GM21515 (cell line): ENCODE measurements at regions not wholly inside any gene's neighbourhood (a gene's known extent, or its start where the extent isn't known, plus 50 kb on each side); places are given as distances from the start of the nearest gene placed in this dataset.

ENCODE experiments used
- ATAC-seq: cut with Tn5 transposase; IDR thresholded peaks from one replicate; pipeline ENCODE4 v1.9.1; 2021; ENCODE audit not compliant: unreplicated experiment

DNA sequence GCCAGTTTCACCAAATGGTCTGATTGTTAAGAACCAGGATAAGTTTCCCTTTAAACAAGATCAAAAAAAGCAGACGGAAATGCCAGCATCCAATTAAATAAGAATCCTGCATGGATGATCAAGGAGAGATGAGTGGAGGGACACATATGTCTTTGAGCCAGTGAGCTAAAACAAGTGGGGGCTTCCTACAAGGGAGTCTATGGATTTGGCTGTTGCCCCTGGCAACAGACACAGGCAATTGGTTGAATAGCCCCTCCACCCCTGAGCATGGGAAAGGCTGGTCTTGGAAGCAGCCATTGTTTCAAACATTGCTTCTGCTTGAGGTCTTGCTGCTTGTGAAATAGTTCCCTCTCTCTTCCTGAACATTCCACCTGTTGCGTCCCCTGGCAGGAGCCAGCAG, 374.7 kb upstream of the ERCC4 start:
- ATAC-seq = no peak

DNA sequence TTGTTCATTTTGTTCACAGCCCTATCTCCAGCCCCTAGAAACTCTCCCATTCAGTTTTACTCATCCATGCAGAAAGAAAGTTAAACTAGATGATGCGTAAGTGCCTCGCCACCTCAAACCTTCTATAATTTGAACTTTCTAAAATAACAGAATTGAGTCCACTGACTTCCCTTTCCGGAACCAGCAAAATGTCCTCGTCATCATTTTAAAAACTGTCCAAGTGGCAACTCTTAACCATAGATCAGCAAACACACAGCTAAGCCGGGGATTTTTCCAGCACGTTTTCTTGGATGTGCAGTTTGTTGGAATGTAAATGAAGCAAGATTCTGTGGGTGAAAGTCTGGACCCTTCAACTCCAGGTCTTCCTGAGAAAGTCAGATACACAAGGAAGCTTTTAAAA, 369.7 kb upstream of the ERCC4 start:
- ATAC-seq = no peak

DNA sequence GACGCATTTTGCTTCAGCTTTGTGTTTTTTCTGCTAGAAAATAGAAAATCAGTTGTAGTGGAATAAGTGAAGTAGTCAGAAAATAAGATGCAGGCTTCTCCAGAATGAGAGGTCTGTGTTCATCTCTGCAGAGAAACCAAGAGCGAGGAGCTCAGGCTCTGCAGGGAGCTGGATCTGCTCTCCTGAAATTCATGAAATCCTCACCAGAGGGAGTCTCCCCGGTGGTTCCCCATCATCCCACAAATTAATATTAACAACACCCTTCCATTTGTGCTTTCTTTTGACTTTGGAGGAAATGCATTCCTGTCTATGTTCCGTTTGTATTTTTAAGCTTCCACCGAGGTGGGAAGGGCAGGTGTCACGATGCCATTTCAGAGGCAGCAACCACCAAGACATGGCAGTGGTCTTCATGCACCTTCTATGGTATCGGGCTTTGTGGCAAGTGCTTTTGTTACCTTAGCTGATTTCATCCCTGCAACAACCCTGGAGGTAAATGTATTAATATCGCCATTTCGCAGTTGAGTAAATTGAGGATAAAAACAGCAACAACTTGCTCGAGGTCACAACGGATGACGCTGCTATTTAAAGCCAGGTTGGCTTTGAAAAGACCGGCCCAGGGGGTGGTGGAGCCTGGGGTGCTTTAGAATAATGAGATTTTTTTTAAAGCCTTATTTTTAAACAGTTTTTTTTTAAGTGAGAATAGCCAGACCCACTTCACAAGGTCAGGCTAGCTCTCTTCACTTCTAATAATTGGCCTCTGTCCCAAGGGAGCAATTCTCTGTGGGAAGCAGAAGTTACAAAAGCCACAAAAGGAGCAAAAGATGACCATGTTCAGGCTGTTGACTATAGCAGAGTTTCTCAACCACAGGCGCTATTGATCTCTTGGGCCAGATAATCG, 367.6 kb upstream of the ERCC4 start:
- no peak for ATAC-seq

DNA sequence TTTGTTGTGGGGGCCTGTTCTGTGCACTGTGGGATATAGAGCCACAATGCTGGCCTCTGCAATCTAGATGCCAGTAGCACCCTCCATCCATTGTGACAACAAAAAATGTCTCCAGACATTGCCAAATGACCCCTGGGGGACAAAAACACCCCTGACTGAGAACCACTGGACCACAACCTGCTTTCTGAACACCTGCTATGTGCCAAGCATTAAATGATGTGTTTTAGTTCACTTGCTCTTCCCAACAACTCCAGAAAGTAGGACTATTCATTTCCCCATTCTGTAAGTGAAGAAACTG, 367.0 kb upstream of the ERCC4 start:
- no peak for ATAC-seq

DNA sequence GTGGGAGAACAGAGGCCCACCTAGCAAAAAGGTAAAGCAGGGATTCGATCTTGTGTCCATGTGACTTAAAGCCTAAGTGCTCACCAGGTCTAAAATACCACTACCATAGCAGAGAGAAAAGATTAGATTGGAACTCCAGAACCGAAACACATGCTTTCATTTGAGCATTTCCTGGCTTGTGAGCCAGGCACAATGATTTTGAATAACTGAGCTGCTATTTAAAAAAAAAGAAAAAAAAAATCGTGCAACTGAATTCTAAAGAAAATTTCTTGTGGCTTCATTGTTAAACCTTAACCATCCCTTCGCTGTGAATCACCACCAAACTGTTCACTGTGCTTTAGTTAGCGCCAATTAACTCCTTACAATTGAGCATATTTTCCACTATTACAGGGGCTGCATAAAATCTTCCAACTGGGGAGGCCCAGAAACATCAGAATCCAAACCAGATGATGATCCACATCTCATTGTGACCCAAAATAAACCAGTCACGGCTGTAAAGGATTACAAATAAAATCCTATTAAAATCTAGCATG, 366.4 kb upstream of the ERCC4 start:
- ATAC-seq = no peak

DNA sequence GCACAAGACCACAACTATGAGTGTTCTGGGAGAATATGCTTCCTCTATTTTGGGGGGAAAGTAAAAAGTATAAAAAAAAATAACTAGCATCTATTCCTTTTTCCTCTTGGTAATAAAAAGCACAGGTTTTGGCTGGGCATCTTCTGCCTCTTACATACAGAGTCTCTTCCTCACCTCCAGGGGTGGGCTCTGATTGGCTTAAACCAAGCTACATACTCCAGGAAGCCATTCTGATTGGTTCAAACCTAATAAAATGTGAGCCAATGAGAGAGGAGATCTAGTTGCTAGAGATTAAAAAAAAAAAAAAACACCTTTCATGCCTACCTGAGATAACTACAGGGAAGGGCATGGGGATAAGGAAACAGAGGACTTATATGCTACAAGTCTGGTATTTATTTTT, 365.9 kb upstream of the ERCC4 start:
- no peak for ATAC-seq

GRCh38 chr16:13554643-13555042, 365.3 kb upstream of the ERCC4 start:
- no peak for ATAC-seq

- ATAC-seq = no peak
Observed at GRCh38 chr16:13557418-13557817, 362.5 kb upstream of the ERCC4 start.

- no peak for ATAC-seq
Observed at GRCh38 chr16:13558752-13559151, 361.2 kb upstream of the ERCC4 start.

DNA sequence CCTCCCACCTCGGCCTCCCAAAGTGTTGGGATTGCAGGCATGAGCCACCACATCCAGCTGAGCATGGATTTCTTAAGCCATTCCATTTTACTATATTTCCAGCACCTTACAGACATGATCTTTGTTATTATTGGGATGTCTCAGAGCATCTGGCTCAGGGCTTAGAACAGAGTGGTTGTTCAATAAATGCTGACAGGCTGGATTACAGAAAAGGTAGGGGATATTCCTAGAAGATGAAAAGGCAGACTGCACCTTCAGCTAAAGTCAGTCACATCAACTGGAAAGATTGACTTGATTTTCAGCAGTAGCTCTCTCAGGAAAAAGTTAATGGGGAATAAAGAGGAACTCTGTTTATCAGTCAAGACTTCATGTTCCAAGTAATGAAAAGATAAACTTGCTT, 360.3 kb upstream of the ERCC4 start:
- no peak for ATAC-seq

GRCh38 chr16:13560151-13560550, 359.8 kb upstream of the ERCC4 start:
- ATAC-seq = no peak

GRCh38 chr16:13561291-13562070, 358.5 kb upstream of the ERCC4 start:
- ATAC-seq = no peak

DNA sequence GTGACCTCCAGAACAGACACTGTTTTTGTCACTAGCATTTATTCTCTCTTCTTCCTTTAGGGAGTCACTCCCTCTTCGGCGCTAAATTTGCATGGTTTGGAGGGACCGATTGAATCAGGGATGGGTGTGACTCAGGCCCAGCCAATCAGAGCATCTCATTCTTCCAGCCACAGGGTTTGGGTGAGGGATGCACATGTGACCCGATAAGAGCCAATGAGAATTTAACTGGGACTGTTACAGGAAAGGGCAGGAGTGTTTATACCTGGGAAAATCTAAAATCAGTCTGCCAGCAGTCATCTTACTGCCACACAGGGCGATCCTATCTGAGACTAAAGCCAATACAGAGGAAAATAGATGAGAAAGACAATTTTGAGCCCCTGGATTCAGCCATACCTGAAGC, 351.2 kb upstream of the ERCC4 start:
- no peak for ATAC-seq

- ATAC-seq = no peak
Observed at GRCh38 chr16:13569986-13570385, 350.0 kb upstream of the ERCC4 start.

DNA sequence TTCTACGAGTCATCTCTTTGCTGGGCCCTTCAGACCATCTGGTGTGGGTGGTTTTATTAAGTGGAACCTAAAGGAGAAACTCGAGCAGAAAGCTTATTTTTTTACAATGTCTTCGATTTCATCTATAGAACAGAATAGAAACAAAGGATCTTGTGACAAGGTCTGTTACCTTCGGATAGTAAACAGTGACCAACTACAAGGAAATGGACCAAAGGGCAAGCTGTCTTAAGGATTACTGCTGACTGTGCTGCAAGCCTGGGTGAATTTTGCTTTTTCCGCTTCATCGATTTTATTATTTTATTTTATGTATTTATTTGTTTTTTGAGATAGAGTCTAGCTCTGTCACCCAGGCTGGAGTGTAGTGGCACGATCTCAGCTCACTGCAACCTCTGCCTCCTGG, 348.9 kb upstream of the ERCC4 start:
- no peak for ATAC-seq

DNA sequence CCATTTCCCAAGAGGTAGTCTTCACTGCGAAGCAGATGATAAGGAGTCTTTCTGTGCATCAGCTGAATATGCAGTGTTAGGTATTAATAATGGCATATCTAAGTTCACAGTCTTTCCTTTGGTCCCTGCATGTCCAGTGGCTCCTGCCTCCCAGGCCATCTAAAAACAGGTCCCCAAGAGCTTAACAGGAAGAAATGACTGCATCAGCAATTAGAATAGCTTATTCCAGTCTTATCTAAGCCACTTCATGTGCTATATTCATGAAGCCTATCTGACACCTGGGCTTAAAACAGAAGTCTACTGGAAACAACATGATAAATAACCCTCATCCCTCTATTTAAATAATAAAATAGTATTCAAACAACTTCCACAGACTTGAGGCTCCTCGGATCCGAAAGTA, 346.1 kb upstream of the ERCC4 start:
- no peak for ATAC-seq

GRCh38 chr16:13586051-13586450, 333.9 kb upstream of the ERCC4 start:
- ATAC-seq = no peak

- ATAC-seq = no peak
Observed at GRCh38 chr16:13587181-13587580, 332.8 kb upstream of the ERCC4 start.

DNA sequence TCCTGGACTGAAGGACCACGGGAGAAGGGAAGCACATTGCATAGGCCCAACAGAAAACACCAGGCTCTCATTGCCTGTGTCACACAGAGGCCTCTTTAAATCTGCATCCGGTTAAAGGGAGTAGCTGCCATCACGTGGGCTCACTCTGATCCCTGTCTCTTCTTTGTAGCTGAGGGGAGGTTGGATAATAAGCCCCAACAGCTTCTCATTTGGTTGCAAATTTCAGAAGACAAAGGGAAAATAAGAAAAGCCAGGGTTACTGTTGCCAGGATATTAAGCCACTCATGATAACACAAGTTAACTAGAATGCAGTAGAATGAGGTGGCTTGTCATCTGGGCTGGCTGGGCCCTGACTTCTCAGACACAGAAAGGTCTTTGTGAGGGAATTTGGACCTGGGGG, 325.1 kb upstream of the ERCC4 start:
- ATAC-seq = no peak

GRCh38 chr16:13606804-13607203, 313.1 kb upstream of the ERCC4 start:
- no peak for ATAC-seq

DNA sequence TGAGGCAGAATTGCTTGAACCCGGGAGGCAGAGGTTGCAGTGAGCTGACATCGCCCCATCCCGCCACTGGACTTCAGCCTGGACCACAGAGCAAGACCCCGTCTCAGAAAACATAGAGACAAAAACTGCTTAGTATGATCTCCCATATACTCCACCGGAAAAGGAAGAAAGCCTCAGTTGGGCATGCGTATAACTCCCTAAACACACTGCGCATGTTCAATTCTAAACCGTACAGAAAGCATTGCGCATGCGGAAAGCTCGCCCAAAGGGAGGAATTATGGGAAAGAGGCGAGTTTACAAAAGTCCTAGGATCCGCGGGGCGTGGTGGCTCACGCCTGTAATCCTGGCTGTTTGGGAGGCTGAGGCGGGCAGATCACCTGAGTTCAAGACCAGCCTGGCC, 312.7 kb upstream of the ERCC4 start:
- ATAC-seq = no peak

DNA sequence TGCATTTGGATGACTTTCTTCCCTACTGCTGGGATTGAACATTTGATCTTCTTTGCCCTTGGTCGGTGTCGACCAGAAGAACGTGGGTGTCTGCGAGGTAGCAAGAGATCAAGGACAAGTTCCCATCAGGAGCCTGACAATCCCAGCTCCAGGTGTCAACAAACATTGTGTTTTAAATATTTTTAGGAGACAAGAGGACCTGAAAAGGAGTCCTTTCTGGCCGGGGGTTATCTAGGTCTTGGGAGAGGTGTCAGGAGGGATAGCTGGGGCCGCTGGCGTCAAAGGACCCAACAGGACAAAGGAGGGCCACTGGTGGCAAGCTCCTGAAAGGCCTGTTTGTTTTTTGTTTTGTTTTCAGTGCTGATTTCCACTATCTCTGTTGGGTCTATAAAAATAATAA, 308.4 kb upstream of the ERCC4 start:
- no peak for ATAC-seq
